ENCODE measurements at regions not wholly inside any gene's neighbourhood (a gene's known extent, or its start where the extent isn't known, plus 50 kb on each side); places are given as distances from the start of the nearest gene placed in this dataset.

GRCh38 chr4:73001885-73002284, 67.6 kb downstream of the COX18 start:
- no peak for DNase-seq (ENCODE audit: low read depth in 4 of 4, low spot score in 3 of 4)

GRCh38 chr4:72997409-72997808, 72.1 kb downstream of the COX18 start:
- no peak for DNase-seq (ENCODE audit: low read depth in 4 of 4, low spot score in 3 of 4)

GRCh38 chr4:72994670-72995069, 74.8 kb downstream of the COX18 start:
- DNase-seq (ENCODE audit: low read depth in 4 of 4, low spot score in 3 of 4) = no peak

GRCh38 chr4:72993876-72994275, 75.6 kb downstream of the COX18 start:
- no peak for DNase-seq (ENCODE audit: low read depth in 4 of 4, low spot score in 3 of 4)

- DNase-seq (ENCODE audit: low read depth in 4 of 4, low spot score in 3 of 4) = no peak
These were observed 77.6 kb downstream of the COX18 start for GRCh38 chr4:72991873-72992272.

GRCh38 chr4:72987741-72988729, 81.5 kb downstream of the COX18 start:
- DNase-seq (ENCODE audit: low read depth in 4 of 4, low spot score in 3 of 4) = no peak

GRCh38 chr4:72984351-72984750, 85.2 kb downstream of the COX18 start:
- DNase-seq (ENCODE audit: low read depth in 4 of 4, low spot score in 3 of 4) = no peak

- DNase-seq (ENCODE audit: low read depth in 4 of 4, low spot score in 3 of 4) = no peak
These were observed 85.8 kb downstream of the COX18 start for GRCh38 chr4:72983709-72984108.

GRCh38 chr4:72977936-72978485, 91.5 kb downstream of the COX18 start:
- no peak for DNase-seq (ENCODE audit: low read depth in 4 of 4, low spot score in 3 of 4)

GRCh38 chr4:72975488-72975784, 94.1 kb downstream of the COX18 start:
- DNase-seq (ENCODE audit: low read depth in 4 of 4, low spot score in 3 of 4) = no peak

- DNase-seq (ENCODE audit: low read depth in 4 of 4, low spot score in 3 of 4) = no peak
These were observed 94.6 kb downstream of the COX18 start for GRCh38 chr4:72974694-72975487.

- DNase-seq (ENCODE audit: low read depth in 4 of 4, low spot score in 3 of 4) = no peak
These were observed 97.9 kb downstream of the COX18 start for GRCh38 chr4:72971572-72971971.

- no peak for DNase-seq (ENCODE audit: low read depth in 4 of 4, low spot score in 3 of 4)
These were observed 98.8 kb downstream of the COX18 start for GRCh38 chr4:72970756-72971155.

- no peak for DNase-seq (ENCODE audit: low read depth in 4 of 4, low spot score in 3 of 4)
These were observed 99.5 kb downstream of the COX18 start for GRCh38 chr4:72969976-72970375.

GRCh38 chr4:72966652-72967051, 102.9 kb downstream of the COX18 start:
- no peak for DNase-seq (ENCODE audit: low read depth in 4 of 4, low spot score in 3 of 4)

GRCh38 chr4:72959411-72959810, 110.1 kb downstream of the COX18 start:
- no peak for DNase-seq (ENCODE audit: low read depth in 4 of 4, low spot score in 3 of 4)

GRCh38 chr4:72954811-72955210, 114.7 kb downstream of the COX18 start:
- no peak for DNase-seq (ENCODE audit: low read depth in 4 of 4, low spot score in 3 of 4)

- no peak for DNase-seq (ENCODE audit: low read depth in 4 of 4, low spot score in 3 of 4)
These were observed 115.9 kb downstream of the COX18 start for GRCh38 chr4:72953571-72953970.

- DNase-seq (ENCODE audit: low read depth in 4 of 4, low spot score in 3 of 4) = no peak
These were observed 117.9 kb downstream of the COX18 start for GRCh38 chr4:72951628-72952027.

GRCh38 chr4:72951147-72951546, 118.4 kb downstream of the COX18 start:
- DNase-seq (ENCODE audit: low read depth in 4 of 4, low spot score in 3 of 4) = no peak

- DNase-seq (ENCODE audit: low read depth in 4 of 4, low spot score in 3 of 4) = no peak
These were observed 121.4 kb downstream of the COX18 start for GRCh38 chr4:72948080-72948479.

All from right renal pelvis (tissue), 4 donors.